HEK293 (cell line): ENCODE measurements at regions not wholly inside any gene's neighbourhood (a gene's known extent, or its start where the extent isn't known, plus 50 kb on each side); places are given as distances from the start of the nearest gene placed in this dataset.

Source experiments
- CTCF ChIA-PET: fragments of 350-600 bp; formaldehyde crosslinking; extraction: SDS; loops from one replicate; lab custom pipeline; 2021; ENCODE audit warnings: antibody characterized with exemption; lab: Yijun Ruan, JAX
- POLR2A ChIA-PET: fragments of 300-600 bp; formaldehyde crosslinking; extraction: SDS; loops from one replicate; lab custom pipeline; 2020; ENCODE audit warnings: antibody characterized with exemption, inconsistent platforms; lab: Yijun Ruan, JAX
- H3K27ac ChIP-seq: fragments of 200-500 bp; sonication (Bioruptor generic); 2 replicates; pipeline ENCODE4 v1.5.1; 2014; ENCODE audit warnings: low read depth, low read length, control low read depth, inconsistent platforms; ENCODE audit errors: extremely low read depth
- H3K36me3 ChIP-seq, 2 experiments: fragments of 200-500 bp in 1 of 2; sonication (Bioruptor generic) in 1 of 2; 1 replicate in 1 of 2; 2 replicates in 1 of 2; pipeline ENCODE4 v1.5.1; 2014 to 2017; ENCODE audit warnings: inconsistent platforms in 2 of 2, low read length in 2 of 2; ENCODE audit not compliant: control insufficient read depth in 2 of 2, insufficient read depth in 1 of 2
- H3K4me1 ChIP-seq: fragments of 200-500 bp; sonication (Bioruptor generic); 2 replicates; pipeline ENCODE4 v1.5.1; 2014; ENCODE audit warnings: mild to moderate bottlenecking, low read length, inconsistent platforms; ENCODE audit not compliant: control insufficient read depth, insufficient read depth
- H3K4me3 ChIP-seq: 2 replicates; pipeline ENCODE4 v1.5.1; 2011; ENCODE audit warnings: low read depth, mild to moderate bottlenecking, control low read depth, low read length, moderate library complexity
- H3K9me3 ChIP-seq: fragments of 200-500 bp; sonication (Bioruptor generic); 2 replicates; pipeline ENCODE4 v1.5.1; 2014; ENCODE audit warnings: low read depth, low read length, inconsistent platforms; ENCODE audit not compliant: control insufficient read depth, insufficient read depth
- MYNN ChIP-seq: fragments of 450-650 bp; formaldehyde crosslinking; IDR thresholded peaks from 2 replicates; pipeline ENCODE4 v1.5.1; 2016; ENCODE audit warnings: missing biosample characterization, missing genetic modification characterization, borderline replicate concordance
- PRDM6 ChIP-seq: fragments of 450-650 bp; formaldehyde crosslinking; IDR thresholded peaks from 2 replicates; pipeline ENCODE4 v1.5.1; 2017; ENCODE audit warnings: missing biosample characterization, missing genetic modification characterization
- TCF7L2 ChIP-seq: IDR thresholded peaks from 2 replicates; pipeline ENCODE4 v1.6.1; 2011; ENCODE audit warnings: low read depth, mild to moderate bottlenecking, inconsistent platforms, low read length, moderate library complexity, borderline replicate concordance
- ZFP69B ChIP-seq: fragments of 450-650 bp; formaldehyde crosslinking; IDR thresholded peaks from 2 replicates; pipeline ENCODE4 v1.5.1; 2016; ENCODE audit warnings: missing biosample characterization, missing genetic modification characterization
- ZNF184 ChIP-seq: fragments of 450-650 bp; IDR thresholded peaks from 2 replicates; pipeline ENCODE4 v1.5.1; 2018; ENCODE audit warnings: missing biosample characterization, mild to moderate bottlenecking, missing genetic modification characterization
- ZNF214 ChIP-seq: fragments of 450-650 bp; formaldehyde crosslinking; IDR thresholded peaks from 2 replicates; pipeline ENCODE4 v1.5.1; 2017; ENCODE audit warnings: missing biosample characterization, mild to moderate bottlenecking, missing genetic modification characterization, borderline replicate concordance
- ZNF416 ChIP-seq: fragments of 450-650 bp; formaldehyde crosslinking; IDR thresholded peaks from 2 replicates; pipeline ENCODE4 v1.5.1; 2016; ENCODE audit warnings: missing biosample characterization, missing genetic modification characterization
- ZNF426 ChIP-seq: fragments of 450-650 bp; formaldehyde crosslinking; IDR thresholded peaks from 2 replicates; pipeline ENCODE4 v1.5.1; 2017; ENCODE audit warnings: missing biosample characterization, missing genetic modification characterization, mild to moderate bottlenecking, inconsistent platforms, moderate library complexity
- ZNF518A ChIP-seq: fragments of 450-650 bp; formaldehyde crosslinking; conservative IDR thresholded peaks from 2 replicates; pipeline ENCODE4 v1.5.1; 2016; ENCODE audit warnings: low read depth, missing biosample characterization, missing genetic modification characterization
- ZNF530 ChIP-seq: fragments of 450-650 bp; formaldehyde crosslinking; IDR thresholded peaks from 2 replicates; pipeline ENCODE4 v1.5.1; 2016; ENCODE audit warnings: low read depth, missing biosample characterization, missing genetic modification characterization
- ZNF654 ChIP-seq: fragments of 450-650 bp; formaldehyde crosslinking; IDR thresholded peaks from 2 replicates; pipeline ENCODE4 v1.5.1; 2016; ENCODE audit warnings: low read depth, missing biosample characterization, missing genetic modification characterization
- ZNF670 ChIP-seq: fragments of 450-650 bp; formaldehyde crosslinking; IDR thresholded peaks from 2 replicates; pipeline ENCODE4 v1.5.1; 2016; ENCODE audit warnings: missing biosample characterization, missing genetic modification characterization, low read depth
- ZNF776 ChIP-seq: fragments of 450-650 bp; formaldehyde crosslinking; IDR thresholded peaks from 2 replicates; pipeline ENCODE4 v1.5.0; 2017; ENCODE audit warnings: missing biosample characterization, missing genetic modification characterization, borderline replicate concordance
- ZSCAN18 ChIP-seq: fragments of 450-650 bp; formaldehyde crosslinking; IDR thresholded peaks from 2 replicates; pipeline ENCODE4 v1.5.1; 2016; ENCODE audit warnings: missing biosample characterization, missing genetic modification characterization
- ZSCAN23 ChIP-seq: fragments of 450-650 bp; formaldehyde crosslinking; IDR thresholded peaks from 2 replicates; pipeline ENCODE4 v1.5.1; 2016; ENCODE audit warnings: missing biosample characterization, missing genetic modification characterization
- ZSCAN5A ChIP-seq: fragments of 450-650 bp; formaldehyde crosslinking; IDR thresholded peaks from 2 replicates; pipeline ENCODE4 v1.5.1; 2016; ENCODE audit warnings: missing biosample characterization, missing genetic modification characterization

- TF ChIP-seq TCF7L2 (no peak), ZNF518A (tag by site-specific recombination) (no peak), ZNF654 (tag by site-specific recombination) (no peak), ZFP69B (tag by site-specific recombination) (no peak), ZSCAN5A (no peak), MYNN (tag by site-specific recombination) (no peak), ZNF426 (tag by site-specific recombination) (no peak), ZNF776 (no peak)
These were observed 173.3 kb downstream of the SEC16B start (continued) for GRCh38 chr1:177796561-177796960.

- Histone ChIP-seq H3K27ac (no peak overlapping the region), H3K36me3 (no peaks in the 10 kb centered on the region), H3K4me1 (no peaks in the 10 kb centered on the region), H3K9me3 (no peaks in the 10 kb centered on the region), H3K4me3 (no peak overlapping the region)
- CTCF ChIA-PET = interaction anchor here (1.5 kb wide), 1 partner anchor 15 kb away, joined by 7 read pairs; no protein-coding TSS in a partner anchor
- POLR2A ChIA-PET = no interaction called here
- TF ChIP-seq ZNF214 (tag by site-specific recombination) (no peak), ZNF426 (tag by site-specific recombination) (no peak)
These were observed 175.4 kb downstream of the SEC16B start for GRCh38 chr1:177794376-177794991.

- POLR2A ChIA-PET = no interaction called here
- H3K36me3 ChIP-seq = no peaks in the 10 kb centered on the region
- H3K4me3 ChIP-seq = no peak overlapping the region
- no peaks in the 10 kb centered on the region for H3K4me1 ChIP-seq
- no peaks in the 10 kb centered on the region for H3K9me3 ChIP-seq
- CTCF ChIA-PET = interaction anchor here (1.5 kb wide), 1 partner anchor 14 kb away, joined by 7 read pairs; no protein-coding TSS in a partner anchor
- no peak overlapping the region for H3K27ac ChIP-seq
- TF ChIP-seq ZNF184 (tag by site-specific recombination) (no peak), ZNF530 (tag by site-specific recombination) (no peak), ZNF214 (tag by site-specific recombination) (no peak), ZNF670 (no peak), ZSCAN18 (tag by site-specific recombination) (no peak), ZNF416 (tag by site-specific recombination) (no peak), PRDM6 (no peak), ZSCAN23 (tag by site-specific recombination) (no peak)
These were observed 176.0 kb downstream of the SEC16B start for GRCh38 chr1:177793900-177794299.
